GM19463 (cell line): ENCODE measurements at regions not wholly inside any gene's neighbourhood (a gene's known extent, or its start where the extent isn't known, plus 50 kb on each side); places are given as distances from the start of the nearest gene placed in this dataset.
A peak's percentile ranks its signal among the peaks of the same experiment; 100 is the strongest.

Experiments
- ATAC-seq: cut with Tn5 transposase; IDR thresholded peaks from one replicate; pipeline ENCODE4 v1.9.1; 2021; ENCODE audit warnings: mild to moderate bottlenecking, moderate library complexity; ENCODE audit not compliant: unreplicated experiment

DNA sequence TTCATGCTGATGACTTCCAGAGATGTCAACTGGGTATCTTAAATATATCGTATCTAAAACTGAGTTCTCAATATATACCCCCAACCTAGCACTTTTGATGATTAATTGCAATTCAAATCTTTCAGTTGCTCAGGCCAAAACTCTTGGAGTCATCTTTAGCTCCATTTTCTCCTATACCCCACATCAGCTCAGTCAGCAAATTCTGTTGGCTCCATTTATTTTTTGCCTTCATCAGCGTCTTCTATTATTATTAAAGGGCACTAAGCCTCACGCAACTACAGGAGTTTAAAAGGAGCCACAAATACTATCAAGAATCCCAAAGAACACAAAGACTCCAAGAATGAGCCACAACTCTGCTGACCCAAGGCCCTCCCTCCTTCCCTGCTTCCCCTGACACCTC, 134.9 kb downstream of the KCTD12 start:
- ATAC-seq, result no peak

DNA sequence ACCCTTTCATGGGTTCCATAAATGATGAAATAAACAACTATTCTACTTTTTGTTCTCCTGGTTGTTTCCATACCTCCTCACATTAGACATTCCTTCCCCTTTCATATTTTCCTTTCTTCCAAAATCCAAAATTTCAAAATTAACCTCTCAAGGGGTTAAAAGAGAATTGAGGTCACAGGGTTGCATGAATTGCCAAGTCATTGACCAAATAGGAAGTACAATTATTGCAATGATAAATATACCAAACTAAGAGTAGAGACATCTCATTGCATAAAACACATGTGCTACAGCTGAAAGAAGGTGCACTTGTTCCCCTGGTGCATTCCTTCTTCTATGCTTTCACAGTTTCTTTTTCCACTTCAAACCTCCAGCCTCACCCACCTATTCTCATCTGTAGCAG, 136.1 kb downstream of the KCTD12 start:
- ATAC-seq, result no peak

- ATAC-seq, result peak; percentile 87
Measured at GRCh38 chr13:76745261-76746200, 140.7 kb downstream of the KCTD12 start.

DNA sequence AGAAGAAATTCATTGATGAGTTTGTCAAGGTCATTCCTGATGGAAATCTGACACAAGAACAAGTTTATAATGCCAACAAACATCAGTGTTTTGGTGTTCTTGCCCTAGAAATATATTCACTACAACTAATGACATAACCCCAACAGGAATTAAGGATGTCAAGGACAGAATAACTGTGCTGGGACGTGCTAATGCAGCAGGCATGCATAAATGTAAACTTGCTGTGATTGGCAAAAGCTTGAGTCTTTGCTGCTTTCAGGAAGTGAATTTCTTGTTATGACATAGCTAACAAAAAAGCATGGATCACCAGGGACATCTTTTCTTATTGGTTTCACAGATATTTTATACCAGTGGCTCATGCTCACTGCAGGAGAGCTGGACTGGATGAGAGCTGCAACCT, 144.6 kb downstream of the KCTD12 start:
- ATAC-seq, result no peak

DNA sequence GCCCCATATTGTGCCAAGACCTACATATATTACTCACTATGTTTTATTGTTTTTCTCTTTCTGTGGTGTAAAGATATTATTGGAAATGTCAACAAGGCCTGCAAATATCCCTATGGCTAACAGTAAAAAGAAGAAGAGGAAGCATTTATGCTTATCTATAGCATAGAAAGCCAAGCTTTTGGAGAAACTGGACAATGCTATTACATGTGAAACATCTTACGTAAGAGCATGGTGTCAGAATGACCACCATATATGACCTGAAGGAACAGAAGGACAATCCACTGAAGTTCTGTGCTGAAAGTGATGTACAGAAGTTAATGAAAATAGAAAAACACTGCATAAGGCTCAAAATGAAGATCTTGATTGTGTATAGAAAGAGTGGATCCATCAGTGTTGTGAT, 145.2 kb downstream of the KCTD12 start:
- no peak for ATAC-seq

DNA sequence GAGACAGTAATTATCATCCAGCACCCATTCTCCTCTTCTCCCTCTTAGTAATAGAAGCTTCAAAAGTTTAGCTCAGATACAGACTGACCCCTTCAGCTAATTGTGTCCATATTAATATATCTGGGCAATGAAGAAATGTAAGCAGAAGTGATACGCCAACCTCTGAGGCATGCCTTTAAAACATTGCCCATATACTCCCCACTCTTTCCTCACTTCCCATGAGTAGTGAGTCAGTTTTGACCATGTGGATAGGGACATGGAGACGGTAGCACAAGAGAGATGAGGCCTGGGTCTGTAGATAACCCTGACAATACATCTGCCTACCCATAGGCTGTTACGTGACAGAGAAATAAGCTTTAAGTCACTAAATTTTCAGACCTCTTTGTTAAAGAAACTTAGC, 147.6 kb downstream of the KCTD12 start:
- no peak for ATAC-seq

DNA sequence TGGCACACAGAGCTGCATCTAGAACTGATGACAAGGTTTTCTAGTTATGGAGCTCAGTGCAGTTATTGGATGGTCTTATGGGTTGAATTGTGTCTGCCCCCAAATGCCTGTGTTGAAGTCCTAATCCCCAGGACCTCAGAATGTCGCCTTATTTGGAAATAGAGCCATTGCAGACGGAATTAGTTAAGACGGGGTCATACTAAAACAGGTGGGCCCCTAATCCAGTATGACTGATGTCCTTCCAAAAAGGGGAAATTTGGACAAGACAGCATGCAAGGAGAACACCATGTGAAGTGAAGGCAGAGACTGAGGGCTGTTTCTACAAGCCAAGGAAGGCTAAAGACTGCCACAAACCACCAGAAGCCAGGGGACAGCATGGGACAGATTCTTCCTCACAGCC, 148.7 kb downstream of the KCTD12 start:
- no peak for ATAC-seq

DNA sequence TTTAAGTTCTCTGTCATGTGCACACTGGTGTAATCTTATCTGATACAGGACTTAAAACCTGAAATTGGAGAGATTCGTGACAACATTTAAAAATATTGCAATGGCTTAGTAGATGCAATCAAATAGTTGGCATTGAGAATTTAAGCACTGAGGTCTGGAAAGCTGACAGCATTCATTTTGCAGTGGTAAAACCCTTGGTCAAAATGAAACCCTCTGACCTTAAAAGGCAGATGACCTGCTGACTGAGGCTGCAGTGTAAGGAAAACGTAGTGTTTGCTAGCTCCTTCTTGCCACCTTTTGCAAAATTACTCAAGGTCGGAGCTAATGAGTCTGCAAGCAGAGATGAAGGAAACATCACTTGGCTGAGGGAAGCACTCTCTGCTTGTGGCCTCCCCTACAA, 150.6 kb downstream of the KCTD12 start:
- ATAC-seq, result peak; percentile 79

DNA sequence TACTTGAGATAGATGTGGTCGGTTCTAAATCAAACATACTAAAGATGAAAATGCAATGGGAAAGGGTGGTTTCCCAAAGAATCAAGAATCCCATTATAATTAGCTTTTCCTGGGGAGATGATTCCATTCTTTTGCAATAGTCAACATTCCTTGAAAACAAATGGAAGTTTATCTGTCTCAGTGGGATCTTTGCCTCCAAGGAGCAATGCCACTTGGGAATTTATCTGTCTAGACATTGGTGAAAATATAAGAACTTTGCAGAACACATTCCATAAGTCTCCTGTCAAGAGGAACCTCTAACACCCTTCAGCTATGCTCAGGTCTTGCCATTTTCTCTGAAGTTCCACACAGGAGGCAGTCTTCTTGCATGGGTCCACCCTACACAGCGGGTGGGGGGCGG, 152.5 kb downstream of the KCTD12 start:
- ATAC-seq, result no peak

- ATAC-seq, result no peak
Measured at GRCh38 chr13:76732367-76732766, 153.8 kb downstream of the KCTD12 start.

DNA sequence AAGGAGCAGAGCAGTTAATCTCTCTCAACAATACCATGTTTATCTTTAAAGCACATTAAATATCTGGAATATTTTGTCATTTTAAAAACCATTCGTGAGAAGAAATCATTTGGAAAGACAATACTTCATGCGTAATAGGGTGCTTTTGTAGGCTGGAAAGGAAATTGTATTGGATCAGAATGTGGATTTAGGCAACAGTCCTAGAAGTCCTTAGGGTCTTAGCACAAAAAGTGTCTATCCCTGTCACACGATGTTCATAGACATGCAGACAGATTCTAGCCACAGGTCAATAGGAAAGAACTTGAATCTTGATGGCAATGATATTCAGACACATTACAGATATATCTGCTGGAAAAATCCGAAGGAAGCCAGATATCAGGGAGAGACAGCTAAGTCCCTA, 156.0 kb downstream of the KCTD12 start:
- ATAC-seq, result no peak

GRCh38 chr13:76729691-76730090, 156.5 kb downstream of the KCTD12 start:
- no peak for ATAC-seq

GRCh38 chr13:76725896-76726295, 160.3 kb downstream of the KCTD12 start:
- no peak for ATAC-seq

GRCh38 chr13:76725211-76725610, 161.0 kb downstream of the KCTD12 start:
- no peak for ATAC-seq

GRCh38 chr13:76724421-76724820, 161.8 kb downstream of the KCTD12 start:
- ATAC-seq, result no peak

DNA sequence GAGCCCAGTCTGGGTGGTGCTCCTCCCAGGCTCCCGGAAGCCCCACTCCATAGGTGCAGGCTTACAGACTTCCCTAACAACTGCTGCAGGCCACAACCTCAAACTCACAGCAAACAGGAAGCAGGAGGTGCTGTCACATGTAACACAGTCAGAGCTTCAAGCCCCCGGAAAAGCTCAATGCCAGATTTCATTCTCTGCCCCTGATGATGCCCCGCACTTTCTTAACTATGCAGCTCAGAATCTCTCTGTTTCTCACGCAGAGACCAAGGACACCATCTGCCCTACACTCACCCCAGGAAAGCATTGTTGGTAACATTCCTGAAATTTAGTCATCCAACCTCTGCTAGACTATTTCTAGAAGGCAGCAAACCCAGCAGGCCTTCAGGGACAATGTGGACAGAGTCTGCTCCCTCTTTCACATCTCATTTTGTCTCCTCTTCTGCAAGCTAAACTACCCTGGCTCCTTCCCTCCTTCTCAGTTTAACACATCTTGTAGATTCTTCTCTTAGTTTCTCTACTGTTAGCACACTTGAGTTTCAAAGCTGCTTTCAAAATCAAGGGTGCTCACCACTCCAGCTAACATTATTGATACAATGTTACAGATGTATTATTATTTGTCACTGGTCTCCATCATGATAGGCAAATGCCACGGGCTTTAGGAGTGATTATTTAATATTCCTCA, 162.5 kb downstream of the KCTD12 start:
- no peak for ATAC-seq

GRCh38 chr13:76722782-76723181, 163.4 kb downstream of the KCTD12 start:
- no peak for ATAC-seq

DNA sequence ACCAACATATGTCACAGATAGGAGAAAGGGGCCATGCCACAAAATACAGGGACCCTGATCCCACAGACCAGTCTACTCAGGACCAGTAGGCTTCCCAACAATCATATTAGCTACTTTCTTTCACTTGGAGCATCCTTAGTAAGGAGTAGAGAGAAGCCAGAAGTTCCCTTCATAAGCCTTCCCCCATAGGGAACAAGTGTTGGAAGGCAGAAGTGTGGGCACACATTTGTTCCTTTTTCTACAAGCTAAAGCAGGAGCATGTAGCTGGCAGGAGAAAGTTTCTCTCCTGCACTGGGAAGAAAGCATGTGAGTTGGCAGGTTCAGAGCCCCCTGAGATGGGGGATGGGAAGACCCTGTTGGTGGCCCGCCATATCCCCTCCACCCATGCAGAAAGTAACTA, 165.4 kb downstream of the KCTD12 start:
- no peak for ATAC-seq

- no peak for ATAC-seq
Measured at GRCh38 chr13:76720416-76720815, 165.8 kb downstream of the KCTD12 start.

DNA sequence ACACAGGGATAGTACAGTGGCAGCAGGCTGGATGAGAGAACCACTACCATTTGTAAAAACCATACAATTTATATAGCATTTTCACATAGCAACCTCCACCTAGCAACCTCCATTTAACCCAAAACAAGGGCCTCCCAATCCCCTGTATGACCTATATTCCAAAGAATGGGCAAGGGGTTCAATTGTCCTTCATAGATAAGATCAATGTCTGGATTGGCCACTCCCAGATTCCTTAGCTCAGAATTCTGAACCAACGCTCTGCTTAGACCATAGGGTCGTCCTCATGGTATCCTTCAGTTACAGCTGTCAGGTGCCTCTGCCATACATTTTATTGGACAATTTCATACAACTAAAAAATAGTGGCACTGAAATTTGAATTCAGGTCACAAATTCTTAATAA, 166.2 kb downstream of the KCTD12 start:
- no peak for ATAC-seq

GRCh38 chr13:76717092-76717491, 169.1 kb downstream of the KCTD12 start:
- ATAC-seq, result no peak

GRCh38 chr13:76715621-76716020, 170.6 kb downstream of the KCTD12 start:
- ATAC-seq, result no peak
